ENCODE measurements at regions not wholly inside any gene's neighbourhood (a gene's known extent, or its start where the extent isn't known, plus 50 kb on each side); places are given as distances from the start of the nearest gene placed in this dataset.

- Histone ChIP-seq H3K36me3 (ENCODE audit: control insufficient read depth in 2 of 4, insufficient read depth in 4 of 4, low read length in 3 of 4) (no peaks in the 10 kb centered on the region), H2BK5ac (ENCODE audit: low read depth, low read length) (no peak overlapping the region), H3K4me3 (ENCODE audit: extremely low read depth in 1 of 4, insufficient read depth in 2 of 4, low read depth in 3 of 4, low read length in 4 of 4) (no peak overlapping the region), H3K27ac (ENCODE audit: low read depth, low read length) (no peak overlapping the region), H3K79me2 (ENCODE audit: control insufficient read depth in 1 of 2, insufficient read depth in 2 of 2, low read length in 2 of 2) (no peaks in the 10 kb centered on the region), H2AFZ (ENCODE audit: low read length) (no peak overlapping the region), H3K4me2 (ENCODE audit: insufficient read depth in 1 of 2, low read depth in 2 of 2, low read length in 2 of 2) (no peak overlapping the region), H3K4me1 (replicated peaks in 1 of 4; ENCODE audit: control insufficient read depth in 3 of 4, insufficient read depth in 4 of 4, low read length in 3 of 4) (no peaks in the 10 kb centered on the region), H3K27me3 (replicated peaks in 1 of 4; ENCODE audit: control insufficient read depth in 3 of 4, extremely low read depth in 1 of 4, insufficient read depth in 3 of 4, low read length in 3 of 4) (no peaks in the 10 kb centered on the region), H4K20me1 (replicated peaks in 1 of 2; ENCODE audit: control insufficient read depth in 1 of 2, insufficient read depth in 2 of 2, low read length in 2 of 2) (no peaks in the 10 kb centered on the region), H2BK120ac (replicated peaks; ENCODE audit: low read depth, low read length) (no peak overlapping the region), H4K91ac (replicated peaks; ENCODE audit: insufficient read length, low read length) (no peak overlapping the region), H3K23ac (ENCODE audit: insufficient read length) (no peak overlapping the region), H4K5ac (ENCODE audit: insufficient read length, low read depth, low read length) (no peak overlapping the region), H3K23me2 (ENCODE audit: low read depth, low read length) (no peaks in the 10 kb centered on the region), H4K8ac (ENCODE audit: extremely low read depth, insufficient read depth, low read length) (no peak overlapping the region), H2BK15ac (ENCODE audit: low read length) (no peak overlapping the region), H3K79me1 (ENCODE audit: low read depth, low read length) (no peaks in the 10 kb centered on the region), H3K14ac (ENCODE audit: insufficient read length) (no peak overlapping the region), H3K18ac (ENCODE audit: extremely low read depth, low read length) (no peak overlapping the region), H2AK5ac (ENCODE audit: low read depth, low read length) (no peak overlapping the region), H3K9me3 (ENCODE audit: insufficient read depth in 2 of 2, low read depth in 1 of 2, low read length in 1 of 2) (no peaks in the 10 kb centered on the region), H2BK12ac (ENCODE audit: low read depth, low read length) (no peak overlapping the region), H3K9ac (replicated peaks in 1 of 4; ENCODE audit: extremely low read depth in 1 of 4, low read depth in 3 of 4, low read length in 3 of 4) (no peak overlapping the region), H3K4ac (replicated peaks; ENCODE audit: insufficient read length, low read depth, low read length) (no peak overlapping the region), H3K56ac (replicated peaks; ENCODE audit: insufficient read length, low read depth, low read length) (no peak overlapping the region), H2BK20ac (ENCODE audit: low read length) (no peak overlapping the region)
- CTCF ChIA-PET (ENCODE audit: partially characterized antibody) = no interaction called here
- no peak for TF ChIP-seq RAD21 (IDR thresholded peaks at IDR 0.05 in 1 of 2, conservative IDR thresholded peaks at IDR 0.05 in 1 of 2; ENCODE audit: low read depth in 2 of 2, low read length in 2 of 2)
- no peak for TF ChIP-seq CBX8 (IDR thresholded peaks at IDR 0.05; ENCODE audit: borderline replicate concordance, low read depth, low read length)
- no peak for TF ChIP-seq BRCA1 (IDR thresholded peaks at IDR 0.05; ENCODE audit: low read depth, low read length)
- no peak for TF ChIP-seq EP300 (IDR thresholded peaks at IDR 0.05; ENCODE audit: borderline replicate concordance in 1 of 2, low read depth in 2 of 2, low read length in 2 of 2)
- no peak for TF ChIP-seq ATF2 (IDR thresholded peaks at IDR 0.05; ENCODE audit: low read length)
- no peak for TF ChIP-seq PHF8 (conservative IDR thresholded peaks at IDR 0.05; ENCODE audit: low read depth, low read length)
- TF ChIP-seq POU5F1 (IDR thresholded peaks at IDR 0.05; ENCODE audit: low read depth, low read length) = no peak
- WGBS, 2 experiments (ENCODE audit: extremely low coverage in 1 of 2, insufficient coverage in 1 of 2, insufficient read length in 1 of 2, insufficient replicate concordance in 2 of 2, low coverage in 1 of 2, low lambda C conversion rate in 2 of 2, missing lambda C conversion rate in 1 of 2) = 88% methylated on average over 2 of the region's 2 CpGs; no CpG with 5 or more reads in 1 of the 2 experiments
- FAIRE-seq = no peak
- no peak for DNase-seq (ENCODE audit: low read depth in 1 of 2, low spot score in 2 of 2)
- POLR2A ChIA-PET (ENCODE audit: partially characterized antibody) = no interaction called here
Measured at GRCh38 chr4:167987285-167987684, 105.1 kb upstream of the ANXA10 start.
